ENCODE measurements at regions not wholly inside any gene's neighbourhood (a gene's known extent, or its start where the extent isn't known, plus 50 kb on each side); places are given as distances from the start of the nearest gene placed in this dataset.

DNA sequence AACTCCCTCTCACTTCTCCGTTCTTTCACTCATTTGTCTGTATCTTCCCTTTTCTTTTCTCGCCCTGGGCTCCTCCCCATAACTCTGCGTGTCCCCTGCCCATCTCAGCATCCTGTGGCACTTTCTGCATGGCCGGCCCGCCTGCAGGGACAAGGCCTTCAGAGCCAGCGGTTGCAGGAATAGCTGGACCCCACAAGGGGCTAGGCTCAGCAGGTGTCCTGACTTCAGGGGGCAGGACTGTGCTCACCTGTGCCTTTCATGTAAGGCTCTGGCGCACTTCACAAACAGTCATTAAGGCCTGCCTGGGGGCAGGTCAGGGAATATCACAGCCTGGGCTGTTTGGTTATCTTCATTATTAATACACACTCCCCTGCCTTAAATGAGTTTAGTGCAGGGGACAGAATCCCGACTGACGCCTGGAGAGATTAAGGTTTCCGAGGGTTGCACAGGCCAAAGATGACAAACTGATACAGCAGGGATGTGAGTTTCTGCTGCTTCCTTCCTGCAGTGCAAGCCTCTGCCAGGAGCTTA, 768.8 kb upstream of the TBX3 start:
- no peak for DNase-seq

DNA sequence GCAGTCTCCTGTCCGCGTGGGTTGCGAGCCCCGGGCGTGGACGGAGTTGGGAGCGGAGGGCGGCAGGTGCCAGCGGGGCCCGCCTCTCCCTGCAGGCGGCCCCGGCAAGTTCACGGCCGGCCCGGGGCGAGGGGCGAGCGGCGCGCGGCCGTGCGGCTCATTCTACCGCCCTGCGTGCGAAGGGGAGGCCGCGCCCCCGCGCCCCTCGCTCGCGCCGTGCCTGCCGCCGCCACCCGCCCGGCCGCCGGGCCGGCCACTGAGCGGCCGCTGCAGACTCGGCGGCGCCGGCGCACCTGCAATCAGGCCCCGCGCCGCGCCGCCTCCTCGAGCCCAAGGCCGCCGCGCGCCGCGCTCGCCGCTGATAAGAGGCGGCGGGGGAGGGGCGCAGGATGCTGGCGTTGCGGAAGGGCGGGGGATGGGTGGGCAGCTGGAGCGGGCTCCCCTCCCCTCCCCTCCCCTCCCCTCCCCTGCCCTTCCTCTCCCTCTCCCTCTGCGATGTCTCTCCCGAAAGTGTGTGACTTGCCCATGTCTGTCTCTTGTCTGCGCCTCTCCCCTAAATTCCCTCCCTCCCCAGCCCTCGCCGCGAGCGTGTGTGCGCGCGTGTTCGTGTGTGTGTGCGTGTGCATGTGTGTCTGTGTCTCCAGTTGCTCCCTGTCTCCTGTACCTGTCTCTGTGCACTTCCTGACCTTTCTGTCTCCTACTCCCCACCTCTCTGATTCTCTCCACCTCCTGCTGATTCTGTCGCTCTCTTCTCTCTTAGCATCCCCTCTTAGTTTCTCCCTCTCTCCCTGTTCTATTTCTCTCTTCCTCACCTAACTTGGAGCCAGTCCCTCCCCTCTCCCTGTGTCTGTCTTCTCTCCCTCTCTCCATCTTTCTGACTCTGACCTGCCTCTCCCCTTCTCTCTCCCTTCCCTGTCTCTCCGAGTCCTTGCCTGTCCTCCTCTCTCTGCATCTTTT, 768.1 kb upstream of the TBX3 start:
- DNase-seq: no peak

DNA sequence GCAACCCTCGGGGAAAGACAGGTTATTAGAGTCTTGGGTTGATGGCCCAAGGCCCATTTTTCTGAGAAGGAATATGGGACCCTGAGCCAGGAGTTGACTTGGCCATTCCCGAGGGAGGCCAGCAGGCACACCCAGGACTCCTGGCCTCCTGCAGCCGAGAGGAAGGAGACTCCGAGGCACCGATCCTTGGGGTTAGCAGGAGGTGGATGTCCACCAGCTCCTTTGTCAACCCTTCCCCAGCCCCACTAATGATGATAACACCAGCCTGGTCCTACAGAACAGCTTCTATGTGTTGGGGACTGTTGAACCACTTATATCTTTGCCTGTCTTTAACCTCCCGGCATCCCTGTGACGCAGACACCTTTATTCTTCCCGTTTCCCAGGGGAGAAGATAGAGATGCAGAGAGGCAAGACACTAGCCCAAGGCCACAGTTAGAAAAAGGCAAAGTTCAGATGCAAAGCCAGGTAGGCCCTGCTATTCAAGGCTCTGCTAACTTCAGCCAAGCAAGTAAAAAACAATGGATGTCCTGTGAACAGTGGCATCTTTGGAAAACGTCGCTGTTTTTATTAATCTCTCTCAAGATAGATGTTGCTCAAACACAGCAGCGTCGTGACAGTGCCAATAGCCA, 767.3 kb upstream of the TBX3 start:
- DNase-seq: no peak

DNA sequence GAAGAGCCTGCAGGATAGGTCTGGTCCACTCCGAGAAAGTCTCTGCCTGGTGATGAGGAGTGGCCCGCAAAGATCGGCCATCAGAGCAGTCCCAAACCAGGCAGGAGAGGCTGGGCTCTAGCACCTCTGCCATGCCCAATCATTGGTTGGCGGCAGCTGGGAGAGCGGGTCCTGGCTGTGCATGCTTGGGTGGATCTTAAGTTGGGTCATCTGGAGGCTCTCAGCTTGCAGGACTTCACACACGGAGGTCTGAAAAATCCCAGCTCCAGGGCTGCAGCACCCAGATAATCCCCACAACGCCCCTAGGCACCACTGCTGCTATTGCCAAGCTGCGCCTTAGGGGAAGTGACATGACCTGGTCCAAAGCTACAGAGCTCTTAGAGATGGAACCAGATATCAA, 766.7 kb upstream of the TBX3 start:
- DNase-seq: no peak

DNA sequence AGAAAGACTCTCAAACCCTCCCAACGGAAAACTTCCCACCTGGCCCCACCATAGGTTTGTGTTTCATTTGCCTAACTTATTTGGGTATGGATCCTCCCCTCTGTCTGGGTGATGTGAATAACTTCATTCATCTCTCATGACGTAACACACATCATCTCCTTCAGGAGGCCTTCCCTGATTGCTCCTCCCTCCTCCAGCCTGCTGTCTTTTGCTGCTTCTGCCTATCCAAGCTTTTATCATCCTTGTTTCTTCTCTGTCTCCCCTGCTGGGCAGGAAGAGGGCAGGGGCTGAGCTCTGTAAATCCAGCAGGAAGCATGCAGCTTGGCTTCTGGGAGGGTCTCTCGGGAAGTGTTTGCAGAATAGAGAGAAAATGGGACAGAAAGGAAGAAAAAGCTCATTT, 766.0 kb upstream of the TBX3 start:
- DNase-seq: no peak

DNA sequence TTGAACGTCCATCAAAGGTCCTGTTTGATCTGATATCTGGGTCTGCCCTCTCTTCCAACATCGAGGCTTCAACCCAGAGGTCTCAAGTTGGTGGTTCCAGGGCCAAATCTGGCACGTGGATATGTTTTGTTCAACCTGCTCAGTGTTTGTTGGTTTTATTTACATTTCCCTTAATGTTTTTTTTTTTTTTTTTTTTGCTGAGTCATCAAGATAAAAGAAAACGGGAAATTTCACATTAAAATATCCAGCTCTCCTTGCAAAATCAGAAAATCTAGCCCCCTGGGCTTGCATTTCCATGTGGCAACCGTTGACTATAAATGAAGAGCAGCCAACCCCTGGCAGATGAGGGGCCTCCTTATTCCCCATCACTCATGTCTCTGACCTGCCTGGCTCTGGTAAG, 765.6 kb upstream of the TBX3 start:
- no peak for DNase-seq

DNA sequence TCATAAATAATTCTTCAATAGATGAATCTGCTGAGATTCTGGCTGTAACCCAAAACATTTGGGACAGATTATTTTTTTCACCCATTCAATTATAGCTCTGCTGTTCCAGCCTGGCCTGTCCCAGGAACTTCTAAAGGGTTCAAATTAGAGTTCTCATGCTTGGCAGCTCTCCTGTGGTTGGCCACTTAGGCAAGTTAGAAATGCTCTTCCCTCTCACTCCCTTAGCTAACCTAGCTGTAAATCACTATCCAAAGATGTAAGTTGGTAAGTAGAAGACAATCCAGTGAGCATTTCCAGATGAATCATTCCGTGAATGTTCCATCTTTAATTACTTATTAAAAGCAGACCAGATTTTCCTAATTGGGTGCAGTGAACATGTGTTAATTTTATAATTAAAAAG, 760.4 kb upstream of the TBX3 start:
- no peak for DNase-seq

DNA sequence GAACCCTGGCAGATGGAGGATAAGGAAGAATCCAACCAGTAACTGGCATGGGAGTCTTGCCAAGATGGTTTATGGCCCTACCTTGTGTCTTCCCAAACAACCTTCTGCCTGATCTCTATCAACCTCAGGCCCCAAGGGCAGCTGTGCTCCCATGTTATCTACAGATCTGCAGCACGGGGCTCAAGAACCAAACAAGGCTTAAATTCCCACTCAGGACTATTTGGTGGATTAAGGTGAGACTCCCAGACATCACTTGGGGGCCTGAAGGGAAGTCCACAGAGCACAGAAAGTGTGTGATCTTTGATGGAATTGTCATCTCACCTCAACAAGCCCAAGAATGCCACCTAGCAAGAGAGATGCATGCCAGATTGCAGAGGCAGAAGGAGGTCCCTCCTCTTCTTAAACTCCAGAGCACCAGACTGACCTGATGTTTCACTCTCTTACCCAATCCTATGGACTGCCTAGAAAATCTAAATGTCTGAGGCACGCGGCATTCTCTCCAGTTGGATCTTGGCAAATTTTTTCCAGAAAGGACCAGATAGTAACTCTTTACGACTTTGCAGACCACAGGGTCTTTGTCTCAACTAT, 759.5 kb upstream of the TBX3 start:
- no peak for DNase-seq

DNA sequence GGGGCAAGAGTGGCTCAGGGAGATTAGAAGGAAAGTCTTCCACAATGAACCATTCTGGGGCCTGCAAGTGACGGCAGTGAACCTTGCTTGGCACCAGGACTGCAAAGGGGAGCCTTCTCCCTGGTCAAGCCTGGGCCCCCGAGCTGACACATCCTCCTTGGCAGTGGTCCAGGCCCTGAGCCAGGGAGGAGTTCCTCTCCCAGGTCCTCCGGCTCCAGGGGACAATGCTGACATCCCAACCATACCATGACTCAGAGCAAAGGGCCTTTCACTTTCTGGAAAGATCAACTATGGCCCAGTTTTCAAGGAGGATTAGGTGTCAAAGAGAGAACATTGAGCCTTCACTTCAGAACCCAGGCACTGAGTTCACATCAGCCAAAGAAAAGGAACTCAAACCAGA, 756.5 kb upstream of the TBX3 start:
- no peak for DNase-seq

DNA sequence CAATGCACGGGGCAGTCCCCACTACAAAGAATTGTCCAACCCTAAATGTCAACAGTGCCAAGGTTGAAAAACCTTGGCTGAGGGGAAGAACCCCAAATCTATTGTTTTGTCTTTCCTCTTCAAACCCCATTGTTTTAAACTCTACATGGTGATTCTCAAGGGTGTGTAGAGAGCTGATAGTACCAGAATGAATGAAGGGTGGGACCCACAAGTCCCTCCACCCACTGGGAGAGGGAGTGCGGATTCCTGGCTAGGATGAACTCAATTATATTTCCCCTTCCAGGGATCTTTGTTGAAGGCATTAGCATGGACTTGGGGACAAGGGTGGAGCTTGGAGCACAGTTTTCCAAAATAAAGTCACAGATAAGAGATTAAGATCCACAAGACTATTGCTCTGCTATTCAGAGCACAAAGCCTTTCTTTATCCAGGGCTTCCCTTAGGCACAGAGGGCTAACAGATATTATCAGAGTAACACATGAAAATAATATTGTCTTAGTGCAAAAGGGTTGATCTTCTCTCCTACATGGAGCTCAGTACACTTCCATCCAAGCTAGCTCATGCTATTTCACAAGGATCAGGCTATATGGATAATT, 755.1 kb upstream of the TBX3 start:
- no peak for DNase-seq

DNA sequence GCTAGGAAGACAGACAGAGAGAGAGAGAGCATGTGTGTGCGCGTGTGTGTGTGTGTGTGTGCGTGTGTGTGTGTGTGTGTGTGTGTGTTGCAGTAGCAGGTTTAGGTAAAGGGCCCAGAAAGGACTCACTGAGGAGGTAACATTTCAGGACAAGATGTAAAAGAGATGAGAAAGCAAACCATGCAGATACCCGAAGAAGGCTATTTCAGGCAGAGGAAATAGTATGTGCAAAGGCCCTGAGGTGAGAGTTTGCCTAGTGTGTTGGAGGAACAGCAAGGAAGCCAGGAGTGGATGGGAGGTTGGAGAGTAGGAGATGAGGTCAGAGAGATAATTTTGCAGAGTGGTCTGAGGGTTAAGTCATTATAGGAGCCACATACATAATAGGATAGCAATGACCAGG, 754.3 kb upstream of the TBX3 start:
- DNase-seq: no peak

DNA sequence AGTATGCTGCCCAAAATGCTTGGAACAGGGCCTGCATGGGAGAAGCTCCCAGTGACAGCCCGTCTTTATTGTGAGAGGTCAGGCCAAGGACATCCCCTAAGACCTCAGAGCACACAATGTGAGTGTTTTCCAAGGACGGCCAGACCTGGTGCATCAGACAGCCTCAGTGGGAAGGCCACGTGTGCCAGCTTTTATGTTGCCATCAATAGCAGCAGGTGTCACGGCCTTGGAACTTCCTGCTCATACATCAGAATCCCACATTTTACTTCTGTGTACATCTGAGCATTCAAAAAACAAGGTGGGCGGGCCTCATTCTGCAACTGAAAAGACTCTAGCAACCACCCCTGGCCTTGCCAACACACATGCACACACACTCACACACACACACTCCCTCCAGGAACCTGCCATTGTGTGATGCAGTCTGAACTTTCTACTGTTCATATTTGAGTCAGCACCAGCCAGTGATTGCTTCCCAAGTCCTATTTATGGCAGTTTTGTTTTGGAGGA, 753.1 kb upstream of the TBX3 start:
- no peak for DNase-seq

DNA sequence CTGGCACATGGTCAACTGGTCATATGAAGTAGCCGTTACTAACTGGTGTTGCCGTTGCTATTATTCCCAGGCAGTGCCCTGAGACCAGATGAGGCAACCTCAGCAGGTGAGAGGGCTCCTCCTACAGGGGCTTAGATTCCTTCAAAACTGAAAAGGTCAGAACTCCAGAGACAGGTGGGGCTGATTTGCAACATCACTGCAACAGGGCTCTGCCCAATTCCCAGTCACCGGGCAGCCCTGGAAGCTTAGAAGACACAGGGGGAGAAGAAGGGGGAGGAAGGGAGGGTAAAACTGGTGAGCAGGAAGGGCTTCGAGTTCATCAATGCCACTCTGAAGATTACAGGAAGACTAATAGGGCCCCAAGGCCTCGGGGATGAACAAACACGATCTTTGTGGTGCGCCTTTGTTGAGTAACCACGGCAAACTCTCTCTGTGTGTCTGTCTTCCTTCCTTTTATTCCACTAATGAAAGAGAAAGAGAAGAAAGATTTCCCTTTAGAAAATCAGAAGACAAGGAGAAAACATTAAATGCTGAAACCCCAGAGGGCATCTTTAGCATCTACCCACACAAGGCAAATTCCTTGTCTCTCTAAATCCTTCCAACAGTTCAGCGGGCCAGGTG, 749.1 kb upstream of the TBX3 start:
- no peak for DNase-seq

DNA sequence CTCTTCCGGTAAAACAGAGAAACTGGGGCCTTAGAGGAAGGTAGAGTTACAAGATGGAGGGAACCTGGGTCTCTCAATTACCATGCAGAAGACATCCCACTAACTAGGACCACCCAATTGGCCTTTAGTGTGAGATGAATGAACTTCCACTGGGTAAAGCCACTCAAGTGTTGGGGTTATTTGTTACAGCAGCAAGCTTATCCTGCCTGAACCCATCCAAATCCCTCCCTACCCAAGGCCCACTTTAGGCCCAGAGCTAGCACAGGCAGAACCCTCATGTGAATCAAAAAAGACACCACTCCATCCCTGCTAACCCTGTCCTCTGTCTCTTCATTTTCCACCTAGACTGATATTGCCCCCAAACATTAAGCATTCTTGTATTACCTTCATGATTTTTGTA, 746.7 kb upstream of the TBX3 start:
- no peak for DNase-seq

DNA sequence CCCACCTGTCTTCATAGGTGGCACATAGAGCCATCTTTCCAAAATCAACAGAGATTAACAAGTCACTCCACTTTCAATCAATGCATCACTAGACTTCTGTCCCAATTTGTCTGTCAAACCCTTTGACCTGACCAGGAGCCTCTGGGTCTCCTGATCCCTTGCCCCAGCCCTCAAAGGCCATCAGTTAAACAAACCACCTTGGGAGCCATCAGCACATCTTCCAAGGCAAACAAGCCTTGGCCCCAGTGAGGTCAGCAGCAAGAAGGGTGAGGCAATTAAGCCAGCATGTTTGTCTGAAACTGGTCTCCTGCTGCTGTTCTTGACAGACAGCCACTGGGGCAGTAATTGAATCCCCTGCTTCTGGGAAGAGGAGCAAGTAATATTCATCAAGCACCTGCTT, 742.8 kb upstream of the TBX3 start:
- no peak for DNase-seq

DNA sequence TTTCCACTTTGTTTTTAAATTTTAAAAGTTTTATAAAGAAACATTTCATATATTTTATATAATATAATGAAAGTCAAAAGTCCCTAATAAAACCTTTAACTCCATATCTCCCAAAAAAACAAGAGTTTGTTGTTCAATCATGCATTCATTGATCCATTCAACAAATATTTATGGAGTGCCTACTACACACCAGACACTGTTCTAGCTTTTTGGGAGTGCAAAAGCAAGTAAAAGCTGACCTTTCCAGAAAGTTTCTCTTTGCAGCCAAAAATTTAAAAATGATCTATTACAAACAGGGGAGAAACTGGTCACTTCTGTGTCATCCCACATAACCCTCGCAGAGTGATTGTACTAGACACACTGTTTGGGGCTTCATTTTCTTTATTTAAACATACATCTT, 740.0 kb upstream of the TBX3 start:
- DNase-seq: no peak

DNA sequence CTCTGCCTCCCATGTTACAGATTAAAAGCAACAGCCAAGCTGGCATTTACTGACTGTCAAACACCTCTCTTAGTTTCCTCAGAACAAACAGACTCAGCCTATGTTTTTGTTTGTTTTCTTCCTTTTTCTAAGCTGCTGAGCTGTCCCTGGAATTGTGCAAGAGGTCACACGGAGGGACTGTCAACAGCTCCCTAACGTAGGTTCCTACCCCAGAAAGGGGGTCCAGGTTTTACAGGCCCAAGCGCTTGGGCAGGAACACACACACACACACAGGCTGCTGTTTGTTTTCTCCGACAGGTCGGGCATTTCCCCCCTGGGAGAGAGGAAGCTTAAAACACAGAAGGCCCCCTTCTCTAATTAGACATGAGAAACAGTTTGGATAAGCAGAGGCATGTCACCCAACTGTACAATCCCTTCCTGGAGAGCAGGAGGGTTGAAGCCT, 739.6 kb upstream of the TBX3 start:
- DNase-seq: no peak

DNA sequence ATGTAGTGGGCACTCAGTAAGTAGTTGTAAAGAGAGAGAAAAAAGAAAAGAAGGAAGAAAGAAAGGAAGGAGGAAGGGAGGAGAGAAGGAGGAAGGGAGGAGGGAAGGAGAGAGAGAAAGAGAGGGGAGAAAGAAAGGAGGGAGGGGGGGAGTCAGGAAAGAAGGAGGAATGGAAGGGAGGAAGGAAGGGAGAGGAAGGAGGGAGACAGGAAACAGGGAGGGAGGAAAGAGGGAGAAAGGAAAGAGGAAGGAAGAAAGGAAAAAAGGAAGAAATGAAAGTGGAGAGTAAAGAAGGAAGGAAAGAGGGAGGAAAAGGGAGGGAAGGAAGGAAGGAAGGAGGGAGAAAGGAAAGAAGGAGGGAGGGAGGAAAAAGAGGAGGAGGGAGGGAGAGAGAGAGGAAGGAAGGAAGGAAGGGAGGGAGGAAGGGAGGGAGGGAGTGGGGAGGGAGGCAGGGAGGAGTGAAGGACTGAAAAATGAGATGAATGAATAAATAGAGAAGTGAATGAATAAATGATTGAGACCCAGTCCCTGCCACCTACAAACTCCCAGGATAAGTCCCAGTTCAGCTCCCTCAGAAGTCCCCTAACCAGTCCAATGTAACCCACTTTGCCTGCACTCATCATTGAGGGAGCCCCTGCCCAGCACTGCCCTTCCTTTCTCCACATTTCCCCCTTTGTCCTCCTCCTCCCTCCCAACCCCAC, 739.0 kb upstream of the TBX3 start:
- DNase-seq: no peak

DNA sequence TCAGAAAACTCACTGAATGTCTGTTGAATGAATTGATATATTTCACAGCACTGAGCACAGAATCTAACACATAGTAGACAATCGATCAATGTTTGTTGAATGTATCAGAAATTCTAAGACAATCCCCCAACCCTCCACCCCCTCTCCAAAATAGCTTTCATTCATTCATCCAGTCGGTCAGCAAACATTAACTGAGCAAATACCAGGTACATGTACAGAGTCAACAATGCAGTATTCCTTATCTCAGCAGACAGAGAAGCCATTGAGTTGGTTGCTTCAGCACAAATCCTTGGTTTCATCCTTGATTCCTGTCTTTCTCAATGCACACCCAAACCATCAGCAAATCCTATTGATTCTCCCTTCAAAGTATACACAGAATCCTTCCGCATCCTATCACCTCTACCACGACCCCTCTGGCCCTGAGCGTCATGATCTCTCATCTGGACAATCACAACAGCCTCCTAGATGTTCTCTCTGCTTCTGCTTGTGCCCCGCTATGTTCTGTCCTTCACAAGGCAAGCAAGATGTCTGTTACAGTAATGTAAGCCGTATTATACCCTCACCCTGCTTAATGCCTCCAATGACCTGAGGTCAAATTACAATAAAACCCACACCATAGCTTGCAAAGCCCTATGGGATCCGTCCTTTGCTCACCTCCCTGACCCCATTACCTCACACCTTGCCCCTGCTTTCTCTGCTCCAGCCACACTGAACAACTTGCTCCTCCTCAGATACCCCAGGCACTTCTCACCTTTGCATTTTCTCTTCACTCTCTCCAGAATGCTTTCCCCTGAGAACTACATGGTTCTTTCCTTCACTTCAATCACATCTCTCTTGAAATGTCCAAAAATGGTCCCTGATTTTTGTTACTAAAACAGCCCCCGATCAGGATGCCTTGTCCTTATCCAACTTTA, 738.1 kb upstream of the TBX3 start:
- no peak for DNase-seq

DNA sequence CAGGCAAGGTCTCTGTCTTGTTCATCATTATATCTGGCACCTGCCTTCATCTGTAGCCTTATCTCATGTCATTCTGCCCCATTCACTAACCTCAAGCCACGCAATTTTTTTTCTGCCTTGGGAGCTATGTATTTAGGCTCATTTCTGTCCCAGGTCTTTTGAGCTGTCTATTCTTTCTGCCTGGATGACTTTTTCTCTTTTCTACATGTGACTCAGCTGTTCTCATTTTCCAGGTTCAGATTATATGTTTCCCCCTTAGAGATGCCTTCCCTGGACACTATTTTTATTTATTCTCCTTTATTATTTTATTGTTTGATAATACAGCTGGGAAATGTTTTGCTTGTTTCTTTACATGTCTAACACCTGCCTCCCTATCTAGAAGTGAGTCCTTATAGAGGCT, 737.4 kb upstream of the TBX3 start:
- DNase-seq: no peak

DNA sequence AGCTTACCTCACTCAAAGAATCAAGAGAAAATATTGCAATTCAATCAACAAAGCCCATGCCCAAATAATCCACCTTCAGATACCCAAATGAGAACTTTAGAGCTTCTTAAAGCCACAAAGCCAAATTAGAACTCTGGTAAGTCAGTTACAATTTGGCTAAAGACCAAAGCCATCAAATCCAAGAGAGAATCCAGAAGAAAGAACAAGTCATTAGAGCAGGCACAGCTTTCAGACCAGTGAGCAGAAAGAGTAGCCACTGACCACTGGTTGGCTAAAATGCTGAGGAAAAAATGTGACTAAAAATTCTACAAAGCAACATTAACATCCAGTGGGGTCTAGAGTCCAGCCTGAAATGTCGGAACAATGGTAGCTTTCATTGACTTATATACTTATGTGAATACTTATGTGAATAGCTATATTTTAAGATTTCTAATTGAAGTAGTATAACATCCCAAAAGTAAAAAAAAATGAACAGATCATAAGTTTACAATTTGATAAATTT, 735.2 kb upstream of the TBX3 start:
- DNase-seq: no peak
